Muscle layer of colon (tissue), 2 donors: ENCODE measurements at regions not wholly inside any gene's neighbourhood (a gene's known extent, or its start where the extent isn't known, plus 50 kb on each side); places are given as distances from the start of the nearest gene placed in this dataset.

Experiments used
- H3K27ac ChIP-seq: one replicate; pipeline ENCODE4 v1.7.0; 2013; ENCODE audit warnings: low read depth, mild to moderate bottlenecking, low read length, moderate library complexity
- H3K27me3 ChIP-seq, 2 donors: one replicate each; pipeline ENCODE4 v1.7.0; 2013; ENCODE audit warnings: low read length in 2 of 2, mild to moderate bottlenecking in 2 of 2; ENCODE audit not compliant: insufficient read depth in 2 of 2, control insufficient read depth in 1 of 2
- H3K36me3 ChIP-seq: one replicate; pipeline ENCODE4 v1.7.0; 2013; ENCODE audit warnings: mild to moderate bottlenecking, low read length; ENCODE audit not compliant: insufficient read depth
- H3K4me1 ChIP-seq: one replicate; pipeline ENCODE4 v1.7.0; 2013; ENCODE audit warnings: mild to moderate bottlenecking, low read length; ENCODE audit not compliant: insufficient read depth
- H3K4me3 ChIP-seq, 2 donors: one replicate each; pipeline ENCODE4 v1.7.0; 2013; ENCODE audit warnings: low read length in 2 of 2, low read depth in 1 of 2, mild to moderate bottlenecking in 1 of 2, moderate library complexity in 1 of 2
- H3K9ac ChIP-seq: one replicate; pipeline ENCODE4 v1.7.0; 2013; ENCODE audit warnings: low read length
- H3K9me3 ChIP-seq: one replicate; pipeline ENCODE4 v1.7.0; 2013; ENCODE audit warnings: mild to moderate bottlenecking, low read length
- donor health status: abdominal sarcoma.
- donor health status: Adenocarcinoma of cecum.

DNA sequence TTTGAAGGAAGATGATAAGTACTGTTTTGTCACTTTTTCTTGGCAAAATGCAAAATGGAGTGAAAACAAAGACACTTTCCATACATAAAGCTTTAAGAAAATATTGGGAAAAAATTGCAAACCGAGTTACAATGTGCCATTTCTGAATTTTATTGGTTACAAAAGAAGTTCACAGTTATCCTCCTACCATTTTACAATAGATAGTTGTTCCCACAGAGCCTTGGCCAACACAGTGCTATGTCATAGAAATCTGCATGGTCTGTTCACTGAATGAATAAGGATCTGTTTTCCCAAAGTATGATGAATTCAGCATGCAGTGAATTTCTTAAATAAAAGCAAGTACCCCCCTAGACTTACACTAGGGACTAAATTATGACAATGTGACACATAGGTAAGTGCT is 268.2 kb upstream of the POU3F2 start:
- Histone ChIP-seq H3K4me3 (no peak overlapping the region), H3K9me3 (no peaks in the 10 kb centered on the region), H3K4me1 (no peaks in the 10 kb centered on the region), H3K36me3 (no peaks in the 10 kb centered on the region), H3K27me3 (no peaks in the 10 kb centered on the region), H3K9ac (no peak overlapping the region), H3K27ac (no peak overlapping the region)

- H3K4me3 ChIP-seq: no peak overlapping the region
- no peak overlapping the region for H3K9ac ChIP-seq
- H3K27ac ChIP-seq: no peak overlapping the region
- no peaks in the 10 kb centered on the region for H3K4me1 ChIP-seq
- H3K9me3 ChIP-seq: no peaks in the 10 kb centered on the region
- no peaks in the 10 kb centered on the region for H3K36me3 ChIP-seq
- H3K27me3 ChIP-seq: no peaks in the 10 kb centered on the region
Measured at GRCh38 chr6:98572579-98572978, 261.8 kb upstream of the POU3F2 start.

DNA sequence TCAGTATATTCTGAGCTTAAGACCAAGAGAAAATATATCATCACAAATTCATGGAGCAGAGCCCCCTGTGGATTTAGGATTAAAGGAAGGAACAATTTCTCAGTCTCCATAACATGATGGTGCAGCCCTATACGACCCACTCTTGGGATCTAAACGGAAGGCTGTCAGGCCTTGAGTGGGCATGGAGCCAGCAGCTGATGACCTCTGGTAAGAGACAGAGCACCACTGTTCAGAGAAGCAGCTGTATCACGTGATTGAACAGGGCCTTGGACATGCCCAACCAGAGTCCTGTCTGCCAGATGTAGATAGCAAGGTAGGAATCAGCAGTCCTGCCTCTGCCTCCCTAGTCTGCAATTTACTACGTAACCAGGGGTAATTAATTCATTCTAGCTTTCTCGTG is 259.4 kb upstream of the POU3F2 start:
- Histone ChIP-seq H3K27me3 (no peaks in the 10 kb centered on the region), H3K27ac (no peak overlapping the region), H3K36me3 (no peaks in the 10 kb centered on the region), H3K4me3 (no peak overlapping the region), H3K4me1 (no peaks in the 10 kb centered on the region), H3K9me3 (no peaks in the 10 kb centered on the region), H3K9ac (no peak overlapping the region)

DNA sequence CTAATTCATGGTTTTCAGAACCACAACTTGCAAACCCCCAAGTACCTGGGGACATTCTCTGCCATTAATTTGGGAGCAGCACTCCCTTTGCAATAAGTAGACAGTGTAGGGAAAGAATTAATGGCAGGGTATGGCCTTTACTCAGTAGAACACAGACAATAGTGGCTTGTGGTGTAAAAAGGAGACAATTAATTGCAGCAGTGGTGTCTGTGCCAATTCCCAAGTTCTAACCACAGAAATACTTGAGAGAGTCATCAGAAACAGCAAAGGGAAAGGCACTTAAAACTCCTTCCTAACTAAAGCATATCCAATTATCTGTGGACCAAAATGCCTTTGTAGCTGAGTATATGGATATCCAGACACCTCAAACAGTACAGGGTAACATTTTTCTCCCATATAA is 257.6 kb upstream of the POU3F2 start:
- no peak overlapping the region for H3K27ac ChIP-seq
- no peaks in the 10 kb centered on the region for H3K27me3 ChIP-seq
- H3K4me3 ChIP-seq: no peak overlapping the region
- no peaks in the 10 kb centered on the region for H3K36me3 ChIP-seq
- H3K9ac ChIP-seq: no peak overlapping the region
- no peaks in the 10 kb centered on the region for H3K9me3 ChIP-seq
- no peaks in the 10 kb centered on the region for H3K4me1 ChIP-seq

- no peaks in the 10 kb centered on the region for H3K9me3 ChIP-seq
- H3K4me3 ChIP-seq: no peak overlapping the region
- no peaks in the 10 kb centered on the region for H3K27me3 ChIP-seq
- H3K36me3 ChIP-seq: no peaks in the 10 kb centered on the region
- H3K4me1 ChIP-seq: no peaks in the 10 kb centered on the region
- no peak overlapping the region for H3K9ac ChIP-seq
- no peak overlapping the region for H3K27ac ChIP-seq
Measured at GRCh38 chr6:98578016-98578415, 256.4 kb upstream of the POU3F2 start.

DNA sequence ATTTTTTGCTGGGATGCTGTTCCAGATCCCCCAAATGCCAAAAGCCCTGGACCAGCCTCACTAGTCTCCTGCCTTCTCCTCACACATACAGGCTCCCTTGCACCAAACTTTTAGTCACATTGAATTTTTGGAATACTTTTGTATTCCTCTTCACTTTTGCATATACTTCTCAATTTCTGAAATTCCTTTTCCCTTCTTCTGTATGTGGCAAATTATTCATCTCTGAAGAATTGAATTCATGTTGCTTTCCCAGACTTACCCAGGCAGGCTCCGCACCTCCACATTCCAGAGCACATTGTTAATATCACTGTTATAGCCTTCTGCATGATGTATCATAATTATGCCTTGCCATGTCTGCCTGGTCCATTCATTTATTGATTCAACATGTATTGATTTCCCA is 255.3 kb upstream of the POU3F2 start:
- H3K4me3 ChIP-seq: no peak overlapping the region
- H3K4me1 ChIP-seq: no peaks in the 10 kb centered on the region

DNA sequence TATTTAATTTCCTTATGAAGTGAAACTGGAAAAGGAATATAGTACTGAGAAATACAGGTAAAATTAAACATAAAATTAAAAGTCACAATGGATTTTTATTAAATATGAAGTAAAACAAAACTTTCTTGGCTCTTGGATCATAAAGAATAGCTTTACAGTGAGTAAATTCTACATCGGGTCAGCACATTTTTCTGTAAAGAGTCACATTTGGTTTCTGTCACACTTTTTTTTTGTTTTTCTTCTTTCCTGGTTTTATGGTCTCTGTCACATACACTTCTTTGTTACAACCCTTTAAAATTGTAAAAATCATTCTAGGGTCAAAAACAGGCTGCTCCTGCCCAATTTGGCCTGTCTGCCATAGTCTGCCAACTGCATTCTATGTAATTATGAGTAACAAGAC is 254.4 kb upstream of the POU3F2 start:
- Histone ChIP-seq H3K4me1 (no peaks in the 10 kb centered on the region), H3K27me3 (no peaks in the 10 kb centered on the region), H3K9me3 (no peaks in the 10 kb centered on the region), H3K4me3 (no peak overlapping the region), H3K9ac (no peak overlapping the region), H3K27ac (no peak overlapping the region), H3K36me3 (no peaks in the 10 kb centered on the region)

More for the DNA sequence above, 255.3 kb upstream of the POU3F2 start:
- Histone ChIP-seq H3K9me3 (no peaks in the 10 kb centered on the region), H3K27me3 (no peaks in the 10 kb centered on the region), H3K36me3 (no peaks in the 10 kb centered on the region), H3K9ac (no peak overlapping the region), H3K27ac (no peak overlapping the region)

- no peak overlapping the region for H3K27ac ChIP-seq
- H3K4me3 ChIP-seq: no peak overlapping the region
- H3K36me3 ChIP-seq: no peaks in the 10 kb centered on the region
- H3K9ac ChIP-seq: no peak overlapping the region
- H3K9me3 ChIP-seq: no peaks in the 10 kb centered on the region
- H3K27me3 ChIP-seq: no peaks in the 10 kb centered on the region
- H3K4me1 ChIP-seq: no peaks in the 10 kb centered on the region
Measured at GRCh38 chr6:98581705-98582104, 252.7 kb upstream of the POU3F2 start.

DNA sequence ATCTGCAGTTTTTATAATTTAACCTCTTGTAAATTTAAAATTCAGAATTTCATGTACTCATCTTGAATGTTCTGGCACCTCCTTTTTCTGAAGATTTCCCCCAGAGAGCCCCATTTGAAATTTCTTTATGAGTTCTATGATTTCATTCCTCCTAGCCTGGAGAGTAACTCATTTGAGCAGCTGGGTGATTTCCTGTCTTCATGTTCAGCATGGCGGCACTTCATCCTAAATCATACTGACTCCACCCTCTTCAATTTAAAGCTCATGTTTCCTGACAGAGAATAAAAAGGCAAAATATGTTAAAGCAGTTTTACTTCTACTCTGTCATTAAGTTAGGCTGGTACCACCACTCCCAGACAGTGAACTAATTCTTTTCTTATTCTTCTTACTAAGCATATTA is 250.9 kb upstream of the POU3F2 start:
- no peak overlapping the region for H3K27ac ChIP-seq
- no peak overlapping the region for H3K9ac ChIP-seq
- H3K36me3 ChIP-seq: no peaks in the 10 kb centered on the region
- no peak overlapping the region for H3K4me3 ChIP-seq
- no peaks in the 10 kb centered on the region for H3K27me3 ChIP-seq
- no peaks in the 10 kb centered on the region for H3K9me3 ChIP-seq
- H3K4me1 ChIP-seq: no peaks in the 10 kb centered on the region

DNA sequence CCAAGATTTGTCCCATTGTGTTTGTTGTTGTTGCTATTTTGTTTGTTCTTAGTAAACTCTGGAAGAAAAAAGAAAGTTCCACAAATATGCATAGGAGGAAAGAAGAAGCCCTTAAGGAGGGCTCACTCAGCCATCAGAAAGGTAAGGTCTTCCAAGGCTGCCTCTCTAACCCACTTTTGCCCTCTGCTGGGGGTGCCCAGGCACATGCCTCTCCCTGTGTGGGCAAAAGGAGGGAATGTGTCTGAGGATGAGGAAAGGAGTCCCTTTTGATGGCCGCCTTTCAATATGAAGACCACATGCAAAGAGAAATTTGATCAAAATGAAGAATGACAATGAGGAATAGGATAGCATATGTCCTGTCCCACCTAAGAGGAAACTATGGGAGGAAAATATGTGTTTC is 248.2 kb upstream of the POU3F2 start:
- H3K36me3 ChIP-seq: no peaks in the 10 kb centered on the region
- H3K4me3 ChIP-seq: no peak overlapping the region
- no peak overlapping the region for H3K9ac ChIP-seq
- no peak overlapping the region for H3K27ac ChIP-seq
- no peaks in the 10 kb centered on the region for H3K4me1 ChIP-seq
- H3K27me3 ChIP-seq: no peaks in the 10 kb centered on the region
- H3K9me3 ChIP-seq: no peaks in the 10 kb centered on the region

DNA sequence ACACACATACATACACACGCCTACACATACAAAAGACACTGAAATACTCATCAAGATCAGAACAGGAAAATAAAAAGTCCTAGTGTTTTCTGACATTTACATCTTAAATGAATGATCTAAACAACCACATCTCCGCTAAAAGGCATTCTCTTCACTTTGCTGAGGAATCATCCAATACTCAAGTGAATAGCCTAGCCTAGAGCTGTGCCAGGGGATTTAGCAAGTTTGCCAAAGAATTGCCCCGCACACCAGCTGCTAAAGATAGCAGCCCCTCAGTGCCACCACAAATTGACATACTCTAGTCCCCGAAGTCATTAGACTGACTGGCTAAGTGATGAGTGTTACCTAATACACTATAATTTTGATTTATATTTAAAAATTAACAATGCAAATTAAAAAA is 246.8 kb upstream of the POU3F2 start:
- no peak overlapping the region for H3K27ac ChIP-seq
- H3K36me3 ChIP-seq: no peaks in the 10 kb centered on the region
- no peaks in the 10 kb centered on the region for H3K4me1 ChIP-seq
- H3K9ac ChIP-seq: no peak overlapping the region
- no peak overlapping the region for H3K4me3 ChIP-seq
- H3K9me3 ChIP-seq: no peaks in the 10 kb centered on the region
- H3K27me3 ChIP-seq: no peaks in the 10 kb centered on the region

GRCh38 chr6:98589536-98589935 is 244.8 kb upstream of the POU3F2 start:
- no peaks in the 10 kb centered on the region for H3K9me3 ChIP-seq
- no peak overlapping the region for H3K4me3 ChIP-seq
- no peaks in the 10 kb centered on the region for H3K27me3 ChIP-seq
- no peak overlapping the region for H3K27ac ChIP-seq
- H3K9ac ChIP-seq: no peak overlapping the region
- H3K36me3 ChIP-seq: no peaks in the 10 kb centered on the region
- H3K4me1 ChIP-seq: no peaks in the 10 kb centered on the region
